Endothelial cell of umbilical vein (primary cell): ENCODE measurements at regions not wholly inside any gene's neighbourhood (a gene's known extent, or its start where the extent isn't known, plus 50 kb on each side); places are given as distances from the start of the nearest gene placed in this dataset.

ENCODE experiments used
- BruUV-seq: library from RNA; stranded (reverse); fragments of 400-500 nt; replicated peaks from 2 replicates; lab custom pipeline; 2021; lab: Mats Ljungman, UMichigan
- CTCF ChIA-PET: fragments of 300-600, 350-600 bp; sonication (Branson Sonifier 250); formaldehyde crosslinking; loops from one replicate; lab custom pipeline; 2021; ENCODE audit warnings: antibody characterized with exemption, inconsistent platforms; lab: Charles Lee
- POLR2A ChIA-PET: fragments of 300-600, 350-600 bp; sonication (Branson Sonifier 250); formaldehyde crosslinking; loops from one replicate; lab custom pipeline; 2021; ENCODE audit warnings: antibody characterized with exemption, inconsistent platforms; lab: Charles Lee
- DNase-seq: peaks from one replicate; pipeline ENCODE4 v3.0.0-alpha.2; 2011; ENCODE audit warnings: low read depth, low spot score
- FAIRE-seq: peaks from 2 replicates; lab custom pipeline; 2011; peaks lifted over from hg19 to GRCh38; lab: Jason Lieb, UNC
- H2AFZ ChIP-seq: 2 replicates; pipeline ENCODE4 v1.6.0; 2012; ENCODE audit warnings: low read depth, low read length, control low read depth, inconsistent platforms
- H3K27ac ChIP-seq: 2 replicates; pipeline ENCODE4 v1.5.1; 2011; ENCODE audit warnings: low read depth, mild to moderate bottlenecking, control low read depth, low read length, moderate library complexity; ENCODE audit not compliant: insufficient read depth
- H3K27me3 ChIP-seq, 2 experiments: 2 replicates each; pipeline versions ENCODE4 v1.6.0 to v1.6.1; 2011; ENCODE audit warnings: low read length in 2 of 2, mixed read lengths in 1 of 2; ENCODE audit not compliant: control insufficient read depth in 2 of 2, insufficient read depth in 2 of 2
- H3K36me3 ChIP-seq, 2 experiments: 2 replicates in 1 of 2; 3 replicates in 1 of 2; pipeline ENCODE4 v1.5.1; 2011; ENCODE audit warnings: low read length in 2 of 2, mild to moderate bottlenecking in 1 of 2, moderate library complexity in 1 of 2; ENCODE audit not compliant: control insufficient read depth in 2 of 2, insufficient read depth in 2 of 2; ENCODE audit errors: extremely low read depth in 1 of 2
- H3K4me1 ChIP-seq: 3 replicates; pipeline ENCODE4 v1.5.1; 2011; ENCODE audit warnings: mild to moderate bottlenecking, low read length; ENCODE audit not compliant: control insufficient read depth, insufficient read depth; ENCODE audit errors: extremely low read depth
- H3K4me2 ChIP-seq: 2 replicates; pipeline ENCODE4 v1.6.1; 2011; ENCODE audit warnings: low read length, control low read depth, mixed read lengths; ENCODE audit not compliant: insufficient read depth
- H3K4me3 ChIP-seq, 3 experiments: fragments of 200-600 bp in 1 of 3; sonication (generic), shearing (Covaris generic) in 1 of 3; replicated peaks in 1 of 3; 2 replicates each; pipeline ENCODE4 v1.5.1; 2011 to 2016; ENCODE audit warnings: control low read depth in 3 of 3, low read length in 3 of 3, mild to moderate bottlenecking in 2 of 3, inconsistent platforms in 1 of 3, low read depth in 1 of 3, moderate library complexity in 1 of 3; ENCODE audit not compliant: insufficient read depth in 1 of 3
- H3K79me2 ChIP-seq: 2 replicates; pipeline ENCODE4 v1.6.0; 2012; ENCODE audit warnings: low read length, inconsistent platforms; ENCODE audit not compliant: control insufficient read depth, insufficient read depth
- H3K9ac ChIP-seq: replicated peaks from 2 replicates; pipeline ENCODE3; 2011; ENCODE audit warnings: low read length, control low read depth; ENCODE audit not compliant: insufficient read depth; ENCODE audit errors: extremely low read depth
- H3K9me1 ChIP-seq: replicated peaks from 3 replicates; pipeline ENCODE4 v1.6.0; 2011; ENCODE audit warnings: mild to moderate bottlenecking, low read length; ENCODE audit not compliant: control insufficient read depth, insufficient read depth; ENCODE audit errors: extremely low read depth
- H3K9me3 ChIP-seq: replicated peaks from 2 replicates; pipeline ENCODE4 v1.5.1; 2012; ENCODE audit warnings: low read length, inconsistent platforms; ENCODE audit not compliant: control insufficient read depth, insufficient read depth
- H4K20me1 ChIP-seq: replicated peaks from 2 replicates; pipeline ENCODE3; 2011; ENCODE audit warnings: mild to moderate bottlenecking, low read length; ENCODE audit not compliant: control insufficient read depth, insufficient read depth; ENCODE audit errors: extremely low read depth
- EZH2 ChIP-seq: IDR thresholded peaks from 2 replicates; pipeline ENCODE4 v1.6.1; 2012; ENCODE audit warnings: borderline replicate concordance, low read depth, mild to moderate bottlenecking, moderate library complexity, low read length, inconsistent platforms; ENCODE audit not compliant: severe bottlenecking
- FOS ChIP-seq: IDR thresholded peaks from 2 replicates; pipeline ENCODE4 v1.6.1; 2011; ENCODE audit warnings: mild to moderate bottlenecking, low read length, moderate library complexity, borderline replicate concordance; ENCODE audit not compliant: insufficient read depth
- GATA2 ChIP-seq: IDR thresholded peaks from 2 replicates; pipeline ENCODE4 v1.7.0; 2011; ENCODE audit warnings: low read depth, mild to moderate bottlenecking, moderate library complexity, mixed read lengths, low read length; ENCODE audit not compliant: insufficient read length, insufficient read depth
- JUN ChIP-seq: IDR thresholded peaks from 2 replicates; pipeline ENCODE4 v1.6.1; 2011; ENCODE audit warnings: borderline replicate concordance, low read depth; ENCODE audit not compliant: insufficient read length, insufficient read depth
- MYC ChIP-seq: IDR thresholded peaks from one replicate; pipeline ENCODE4 v1.6.1; 2011; ENCODE audit warnings: mild to moderate bottlenecking, low read depth, low read length
- POLR2A ChIP-seq: IDR thresholded peaks from 2 replicates; pipeline ENCODE4 v1.6.1; 2012; ENCODE audit warnings: low read depth, mild to moderate bottlenecking, control low read depth, low read length
- POLR2AphosphoS5 ChIP-seq: IDR thresholded peaks from 2 replicates; pipeline ENCODE4 v1.6.1; 2012; ENCODE audit warnings: low read depth, mild to moderate bottlenecking, control low read depth, low read length, moderate library complexity; ENCODE audit not compliant: insufficient read depth
- dilution Hi-C: fragments of 300-500 bp; cut with MboI; formaldehyde crosslinking; loops from one replicate; pipeline ENCODE4 v1.15.0; 2019; ENCODE audit warnings: low sequenced_read_pairs; ENCODE audit not compliant: extremely low pct_ligation_motif_present
- intact Hi-C: fragments of 100-400 bp; cut with micrococcal nuclease; formaldehyde crosslinking; loops from one replicate; pipeline ENCODE4 v1.10.0; 2022
- TF ChIP-seq, protein P1 (sequence below): IDR thresholded peaks from 2 replicates; pipeline ENCODE4 v1.6.1; 2011; ENCODE audit not compliant: insufficient read depth, insufficient read length
- TF ChIP-seq, protein P2 (sequence below), 2 donors: IDR thresholded peaks; 1 replicate in 1 of 2; 2 replicates in 1 of 2; pipeline ENCODE4 v1.5.1; 2011; ENCODE audit warnings: low read length in 2 of 2, mild to moderate bottlenecking in 2 of 2, moderate library complexity in 2 of 2, control low read depth in 1 of 2, inconsistent platforms in 1 of 2, low read depth in 1 of 2; ENCODE audit not compliant: insufficient read depth in 1 of 2; ENCODE audit errors: extremely low read depth in 1 of 2

GRCh38 chr6:12656906-12657305 lies 59.7 kb upstream of the PHACTR1 start:
- H3K4me2 ChIP-seq = no peak overlapping the region
- dilution Hi-C loops = no loop called here
- H3K9ac ChIP-seq = no peak overlapping the region
- FAIRE-seq (no peak), DNase-seq (no peak)
- no peak overlapping the region for H3K27ac ChIP-seq
- no peaks in the 10 kb centered on the region for H3K4me1 ChIP-seq
- TF ChIP-seq EZH2 (no peak), GATA2 (no peak), POLR2AphosphoS5 (no peak), MYC (no peak), JUN (no peak), FOS (no peak), POLR2A (no peak)
- TF ChIP-seq, protein P1, sequence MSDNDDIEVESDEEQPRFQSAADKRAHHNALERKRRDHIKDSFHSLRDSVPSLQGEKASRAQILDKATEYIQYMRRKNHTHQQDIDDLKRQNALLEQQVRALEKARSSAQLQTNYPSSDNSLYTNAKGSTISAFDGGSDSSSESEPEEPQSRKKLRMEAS = no peak
- TF ChIP-seq, protein P2, sequence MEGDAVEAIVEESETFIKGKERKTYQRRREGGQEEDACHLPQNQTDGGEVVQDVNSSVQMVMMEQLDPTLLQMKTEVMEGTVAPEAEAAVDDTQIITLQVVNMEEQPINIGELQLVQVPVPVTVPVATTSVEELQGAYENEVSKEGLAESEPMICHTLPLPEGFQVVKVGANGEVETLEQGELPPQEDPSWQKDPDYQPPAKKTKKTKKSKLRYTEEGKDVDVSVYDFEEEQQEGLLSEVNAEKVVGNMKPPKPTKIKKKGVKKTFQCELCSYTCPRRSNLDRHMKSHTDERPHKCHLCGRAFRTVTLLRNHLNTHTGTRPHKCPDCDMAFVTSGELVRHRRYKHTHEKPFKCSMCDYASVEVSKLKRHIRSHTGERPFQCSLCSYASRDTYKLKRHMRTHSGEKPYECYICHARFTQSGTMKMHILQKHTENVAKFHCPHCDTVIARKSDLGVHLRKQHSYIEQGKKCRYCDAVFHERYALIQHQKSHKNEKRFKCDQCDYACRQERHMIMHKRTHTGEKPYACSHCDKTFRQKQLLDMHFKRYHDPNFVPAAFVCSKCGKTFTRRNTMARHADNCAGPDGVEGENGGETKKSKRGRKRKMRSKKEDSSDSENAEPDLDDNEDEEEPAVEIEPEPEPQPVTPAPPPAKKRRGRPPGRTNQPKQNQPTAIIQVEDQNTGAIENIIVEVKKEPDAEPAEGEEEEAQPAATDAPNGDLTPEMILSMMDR (IDR thresholded peaks at IDR 0.05; ENCODE audit: extremely low read depth in 1 of 2, insufficient read depth in 1 of 2, low read depth in 1 of 2, low read length in 2 of 2) = no peak
- no peaks in the 10 kb centered on the region for H3K9me1 ChIP-seq
- CTCF ChIA-PET = no interaction called here
- intact Hi-C loops = no loop called here
- no peaks in the 10 kb centered on the region for H3K79me2 ChIP-seq
- no peak overlapping the region for H3K4me3 ChIP-seq
- H3K27me3 ChIP-seq = peaks cover 0 to 3% of the 10 kb centered on the region in 2 experiments
- no peaks in the 10 kb centered on the region for H3K9me3 ChIP-seq
- H2AFZ ChIP-seq = no peak overlapping the region
- POLR2A ChIA-PET = no interaction called here
- H3K36me3 ChIP-seq = no peaks in the 10 kb centered on the region
- H4K20me1 ChIP-seq = no peaks in the 10 kb centered on the region
- no TSS peak for BruUV-seq
